Prostate gland (tissue), 2 donors: ENCODE measurements at regions not wholly inside any gene's neighbourhood (a gene's known extent, or its start where the extent isn't known, plus 50 kb on each side); places are given as distances from the start of the nearest gene placed in this dataset.

ENCODE experiments used
- CTCF ChIP-seq, 4 experiments: fragments of 200-600 bp in 2 of 4; fragments of 450-650 bp in 2 of 4; sonication (generic) in 2 of 4; IDR thresholded peaks; 1 replicate in 3 of 4; 2 replicates in 1 of 4; pipeline ENCODE4 v1.5.1; 2016 to 2019; ENCODE audit warnings: antibody characterized with exemption in 4 of 4, mild to moderate bottlenecking in 2 of 4, moderate library complexity in 2 of 4
- POLR2A ChIP-seq: fragments of 450-650 bp; IDR thresholded peaks from one replicate; pipeline ENCODE4 v1.6.1; 2016; ENCODE audit warnings: antibody characterized with exemption, mild to moderate bottlenecking
- POLR2AphosphoS5 ChIP-seq: sonication (generic); formaldehyde crosslinking; IDR thresholded peaks from one replicate; pipeline ENCODE4 v1.6.1; 2017; ENCODE audit warnings: antibody characterized with exemption

- TF ChIP-seq CTCF (IDR thresholded peaks at IDR 0.05): no peak
- no peak for TF ChIP-seq POLR2AphosphoS5
- no peak for TF ChIP-seq POLR2A
These were observed 116.0 kb upstream of the GUCA2B start for GRCh38 chr1:42037161-42037560.
